Colonic mucosa (tissue), 4 donors: ENCODE measurements at regions not wholly inside any gene's neighbourhood (a gene's known extent, or its start where the extent isn't known, plus 50 kb on each side); places are given as distances from the start of the nearest gene placed in this dataset.

Source experiments
- DNase-seq: peaks from one replicate; pipeline ENCODE4 v3.0.0-alpha.2; 2020
- H3K27ac ChIP-seq: fragments of 200-600 bp; one replicate; pipeline ENCODE4 v1.8.0; 2021
- H3K27me3 ChIP-seq: fragments of 200-600 bp; one replicate; pipeline ENCODE4 v1.8.0; 2021
- H3K36me3 ChIP-seq: fragments of 200-600 bp; one replicate; pipeline ENCODE4 v1.8.0; 2021
- H3K4me1 ChIP-seq: fragments of 200-600 bp; one replicate; pipeline ENCODE4 v1.8.0; 2021; ENCODE audit warnings: mild to moderate bottlenecking
- H3K4me3 ChIP-seq: fragments of 200-600 bp; one replicate; pipeline ENCODE4 v1.8.0; 2021
- H3K9ac ChIP-seq, 2 donors: one replicate each; pipeline ENCODE4 v1.7.0; 2013; ENCODE audit warnings: control low read depth in 2 of 2, low read depth in 2 of 2, low read length in 2 of 2
- H3K9me3 ChIP-seq: fragments of 200-600 bp; one replicate; pipeline ENCODE4 v1.8.0; 2021
- CTCF ChIP-seq: fragments of 200-600 bp; IDR thresholded peaks from one replicate; pipeline ENCODE4 v1.8.0; 2022; ENCODE audit warnings: antibody characterized with exemption, mild to moderate bottlenecking
- intact Hi-C: fragments of 100-400 bp; cut with DNase I; formaldehyde crosslinking; loops from one replicate; pipeline ENCODE4 v1.14.1; 2022
- donor health status: healthy.
- donor health status: DM: no; HTN: no; CAD: no.
- donor health status: DM: no; HTN: no; CAD: no.

DNA sequence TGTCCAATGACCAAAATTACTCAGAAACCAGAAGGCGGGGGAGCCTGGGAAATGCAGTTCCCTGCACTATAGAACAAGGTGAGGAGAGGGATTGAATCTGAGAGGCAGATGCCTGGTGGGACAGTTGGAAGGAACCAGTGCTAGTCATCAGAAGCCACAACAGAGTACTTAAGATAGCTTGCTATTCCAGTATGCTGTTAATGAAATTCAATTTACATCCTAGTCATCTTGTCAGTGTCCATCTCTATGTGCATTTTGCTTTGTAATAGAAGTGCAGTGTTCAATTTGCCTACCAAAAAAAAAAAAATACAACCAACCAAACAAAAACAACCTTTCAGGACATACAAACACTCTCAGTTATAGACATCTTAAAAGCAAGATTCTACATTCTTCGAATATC is 679.1 kb upstream of the CPEB2 start:
- Histone ChIP-seq H3K36me3 (no peaks in the 10 kb centered on the region), H3K4me3 (no peak overlapping the region), H3K4me1 (no peaks in the 10 kb centered on the region), H3K27me3 (no peaks in the 10 kb centered on the region), H3K27ac (no peak overlapping the region), H3K9me3 (no peaks in the 10 kb centered on the region), H3K9ac (no peak overlapping the region)
- intact Hi-C loops, result no loop called here
- no peak for TF ChIP-seq CTCF
- DNase-seq, result no peak

- no peak for DNase-seq
- Histone ChIP-seq H3K4me1 (no peaks in the 10 kb centered on the region), H3K9ac (no peak overlapping the region), H3K4me3 (no peak overlapping the region), H3K9me3 (no peaks in the 10 kb centered on the region), H3K27ac (no peak overlapping the region), H3K27me3 (no peaks in the 10 kb centered on the region), H3K36me3 (no peaks in the 10 kb centered on the region)
- TF ChIP-seq CTCF, result no peak
- intact Hi-C loops, result no loop called here
Observed at GRCh38 chr4:14329228-14329627, 673.1 kb upstream of the CPEB2 start.

GRCh38 chr4:14333616-14334015 is 668.7 kb upstream of the CPEB2 start:
- H3K4me3 ChIP-seq, result no peak overlapping the region
- H3K27me3 ChIP-seq, result no peaks in the 10 kb centered on the region
- H3K4me1 ChIP-seq, result no peaks in the 10 kb centered on the region
- H3K9ac ChIP-seq, result no peak overlapping the region
- H3K9me3 ChIP-seq, result no peaks in the 10 kb centered on the region
- DNase-seq, result no peak
- H3K27ac ChIP-seq, result no peak overlapping the region
- TF ChIP-seq CTCF, result no peak
- no peaks in the 10 kb centered on the region for H3K36me3 ChIP-seq
- intact Hi-C loops, result no loop called here

- H3K27ac ChIP-seq, result no peak overlapping the region
- no peak overlapping the region for H3K4me3 ChIP-seq
- H3K36me3 ChIP-seq, result no peaks in the 10 kb centered on the region
- H3K4me1 ChIP-seq, result no peaks in the 10 kb centered on the region
- intact Hi-C loops, result no loop called here
- H3K27me3 ChIP-seq, result no peaks in the 10 kb centered on the region
- no peaks in the 10 kb centered on the region for H3K9me3 ChIP-seq
- DNase-seq, result no peak
- no peak overlapping the region for H3K9ac ChIP-seq
- no peak for TF ChIP-seq CTCF
Observed at GRCh38 chr4:14334166-14334565, 668.1 kb upstream of the CPEB2 start.

DNA sequence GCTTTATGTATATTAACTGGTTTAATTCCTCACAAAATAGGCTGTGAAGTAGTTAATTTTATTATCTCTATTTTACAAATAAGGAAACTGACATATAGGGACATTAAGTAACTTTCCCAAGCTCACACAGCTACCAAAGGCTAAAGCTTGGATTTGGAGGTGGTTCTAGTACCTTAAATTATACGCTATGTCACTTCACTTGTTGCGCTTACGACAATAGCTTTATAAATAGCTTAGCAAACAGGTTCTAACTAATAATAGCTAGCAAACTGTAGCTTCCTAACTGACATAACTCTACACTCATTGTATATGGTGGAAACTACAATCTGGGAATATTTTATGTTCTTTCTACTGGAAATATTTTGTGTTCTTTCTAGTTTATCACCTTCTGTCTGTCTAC is 666.4 kb upstream of the CPEB2 start:
- intact Hi-C loops, result no loop called here
- no peak overlapping the region for H3K27ac ChIP-seq
- TF ChIP-seq CTCF, result no peak
- no peaks in the 10 kb centered on the region for H3K4me1 ChIP-seq
- no peak overlapping the region for H3K9ac ChIP-seq
- no peaks in the 10 kb centered on the region for H3K9me3 ChIP-seq
- no peaks in the 10 kb centered on the region for H3K36me3 ChIP-seq
- H3K4me3 ChIP-seq, result no peak overlapping the region
- H3K27me3 ChIP-seq, result no peaks in the 10 kb centered on the region
- no peak for DNase-seq

- intact Hi-C loops, result no loop called here
- no peaks in the 10 kb centered on the region for H3K9me3 ChIP-seq
- no peaks in the 10 kb centered on the region for H3K27me3 ChIP-seq
- no peak for TF ChIP-seq CTCF
- no peak overlapping the region for H3K9ac ChIP-seq
- no peak overlapping the region for H3K27ac ChIP-seq
- H3K36me3 ChIP-seq, result no peaks in the 10 kb centered on the region
- no peak overlapping the region for H3K4me3 ChIP-seq
- DNase-seq, result no peak
- no peaks in the 10 kb centered on the region for H3K4me1 ChIP-seq
Observed at GRCh38 chr4:14336656-14337055, 665.6 kb upstream of the CPEB2 start.
